HEK293 (cell line): ENCODE measurements at regions not wholly inside any gene's neighbourhood (a gene's known extent, or its start where the extent isn't known, plus 50 kb on each side); places are given as distances from the start of the nearest gene placed in this dataset.

ENCODE experiments used
- CTCF ChIA-PET: fragments of 350-600 bp; formaldehyde crosslinking; extraction: SDS; loops from one replicate; lab custom pipeline; 2021; ENCODE audit warnings: antibody characterized with exemption; lab: Yijun Ruan, JAX
- POLR2A ChIA-PET: fragments of 300-600 bp; formaldehyde crosslinking; extraction: SDS; loops from one replicate; lab custom pipeline; 2020; ENCODE audit warnings: antibody characterized with exemption, inconsistent platforms; lab: Yijun Ruan, JAX
- H3K27ac ChIP-seq: fragments of 200-500 bp; sonication (Bioruptor generic); 2 replicates; pipeline ENCODE4 v1.5.1; 2014; ENCODE audit warnings: low read depth, low read length, control low read depth, inconsistent platforms; ENCODE audit errors: extremely low read depth
- H3K36me3 ChIP-seq, 2 experiments: fragments of 200-500 bp in 1 of 2; sonication (Bioruptor generic) in 1 of 2; 1 replicate in 1 of 2; 2 replicates in 1 of 2; pipeline ENCODE4 v1.5.1; 2014 to 2017; ENCODE audit warnings: inconsistent platforms in 2 of 2, low read length in 2 of 2; ENCODE audit not compliant: control insufficient read depth in 2 of 2, insufficient read depth in 1 of 2
- H3K4me1 ChIP-seq: fragments of 200-500 bp; sonication (Bioruptor generic); 2 replicates; pipeline ENCODE4 v1.5.1; 2014; ENCODE audit warnings: mild to moderate bottlenecking, low read length, inconsistent platforms; ENCODE audit not compliant: control insufficient read depth, insufficient read depth
- H3K4me3 ChIP-seq: 2 replicates; pipeline ENCODE4 v1.5.1; 2011; ENCODE audit warnings: low read depth, mild to moderate bottlenecking, control low read depth, low read length, moderate library complexity
- H3K9me3 ChIP-seq: fragments of 200-500 bp; sonication (Bioruptor generic); 2 replicates; pipeline ENCODE4 v1.5.1; 2014; ENCODE audit warnings: low read depth, low read length, inconsistent platforms; ENCODE audit not compliant: control insufficient read depth, insufficient read depth
- GLI4 ChIP-seq: fragments of 450-650 bp; formaldehyde crosslinking; IDR thresholded peaks from 2 replicates; pipeline ENCODE4 v1.5.1; 2016; ENCODE audit warnings: missing biosample characterization, missing genetic modification characterization
- GLIS2 ChIP-seq: fragments of 450-650 bp; formaldehyde crosslinking; IDR thresholded peaks from 2 replicates; pipeline ENCODE4 v1.5.1; 2016; ENCODE audit warnings: missing biosample characterization, missing genetic modification characterization
- HIC1 ChIP-seq: fragments of 450-650 bp; formaldehyde crosslinking; IDR thresholded peaks from 2 replicates; pipeline ENCODE4 v1.5.1; 2016; ENCODE audit warnings: missing biosample characterization, missing genetic modification characterization
- HOXC10 ChIP-seq: sonication (generic); formaldehyde crosslinking; IDR thresholded peaks from 2 replicates; pipeline ENCODE4 v1.8.1; 2023; ENCODE audit warnings: mild to moderate bottlenecking, missing genetic modification reagents
- KLF9 ChIP-seq: fragments of 450-650 bp; formaldehyde crosslinking; IDR thresholded peaks from 2 replicates; pipeline ENCODE4 v1.5.1; 2016; ENCODE audit warnings: missing biosample characterization, missing genetic modification characterization, low read depth
- SCRT1 ChIP-seq: fragments of 450-650 bp; formaldehyde crosslinking; IDR thresholded peaks from 2 replicates; pipeline ENCODE4 v1.5.1; 2016; ENCODE audit warnings: missing biosample characterization, missing genetic modification characterization, borderline replicate concordance
- ZBTB48 ChIP-seq: fragments of 450-650 bp; formaldehyde crosslinking; IDR thresholded peaks from 2 replicates; pipeline ENCODE4 v1.5.1; 2016; ENCODE audit warnings: missing biosample characterization, missing genetic modification characterization
- ZIC2 ChIP-seq: fragments of 450-650 bp; formaldehyde crosslinking; IDR thresholded peaks from 2 replicates; pipeline ENCODE4 v1.5.1; 2016; ENCODE audit warnings: missing biosample characterization, missing genetic modification characterization
- ZNF140 ChIP-seq: fragments of 450-650 bp; formaldehyde crosslinking; IDR thresholded peaks from 2 replicates; pipeline ENCODE4 v1.5.1; 2016; ENCODE audit warnings: missing biosample characterization, missing genetic modification characterization
- ZNF16 ChIP-seq: fragments of 450-650 bp; formaldehyde crosslinking; IDR thresholded peaks from 2 replicates; pipeline ENCODE4 v1.5.1; 2016; ENCODE audit warnings: low read depth, missing biosample characterization, missing genetic modification characterization
- ZNF175 ChIP-seq: fragments of 450-650 bp; formaldehyde crosslinking; IDR thresholded peaks from 2 replicates; pipeline ENCODE4 v1.5.1; 2016; ENCODE audit warnings: missing biosample characterization, missing genetic modification characterization
- ZNF561 ChIP-seq: fragments of 450-650 bp; IDR thresholded peaks from 2 replicates; pipeline ENCODE4 v1.5.1; 2018; ENCODE audit warnings: missing biosample characterization, missing genetic modification characterization, borderline replicate concordance
- ZNF624 ChIP-seq: fragments of 450-650 bp; formaldehyde crosslinking; IDR thresholded peaks from 2 replicates; pipeline ENCODE4 v1.5.1; 2017; ENCODE audit warnings: missing biosample characterization, missing genetic modification characterization
- ZNF785 ChIP-seq: fragments of 450-650 bp; formaldehyde crosslinking; IDR thresholded peaks from 2 replicates; pipeline ENCODE4 v1.5.1; 2016; ENCODE audit warnings: missing biosample characterization, missing genetic modification characterization
- ZNF830 ChIP-seq: fragments of 450-650 bp; IDR thresholded peaks from 2 replicates; pipeline ENCODE4 v1.5.0; 2018; ENCODE audit warnings: missing biosample characterization, missing genetic modification characterization, low read depth, mild to moderate bottlenecking, moderate library complexity
- ZSCAN5A ChIP-seq: fragments of 450-650 bp; formaldehyde crosslinking; IDR thresholded peaks from 2 replicates; pipeline ENCODE4 v1.5.1; 2016; ENCODE audit warnings: missing biosample characterization, missing genetic modification characterization
- TF ChIP-seq, protein P1 (sequence below): fragments of 450-650 bp; formaldehyde crosslinking; IDR thresholded peaks from 2 replicates; pipeline ENCODE4 v1.5.1; 2016; ENCODE audit warnings: missing biosample characterization, missing genetic modification characterization
- TF ChIP-seq, protein P2 (sequence below): fragments of 450-650 bp; formaldehyde crosslinking; conservative IDR thresholded peaks from 2 replicates; pipeline ENCODE4 v1.5.1; 2016; ENCODE audit warnings: low read depth, missing biosample characterization, missing genetic modification characterization
- TF ChIP-seq, protein P3 (sequence below): fragments of 450-650 bp; formaldehyde crosslinking; IDR thresholded peaks from 2 replicates; pipeline ENCODE4 v1.5.1; 2016; ENCODE audit warnings: missing biosample characterization, missing genetic modification characterization

- no peaks in the 10 kb centered on the region for H3K4me1 ChIP-seq
- no peaks in the 10 kb centered on the region for H3K36me3 ChIP-seq
- H3K27ac ChIP-seq: no peak overlapping the region
- no peaks in the 10 kb centered on the region for H3K9me3 ChIP-seq
- H3K4me3 ChIP-seq: no peak overlapping the region
- no peak for TF ChIP-seq ZNF16 (tag by site-specific recombination)
- TF ChIP-seq, protein P1, sequence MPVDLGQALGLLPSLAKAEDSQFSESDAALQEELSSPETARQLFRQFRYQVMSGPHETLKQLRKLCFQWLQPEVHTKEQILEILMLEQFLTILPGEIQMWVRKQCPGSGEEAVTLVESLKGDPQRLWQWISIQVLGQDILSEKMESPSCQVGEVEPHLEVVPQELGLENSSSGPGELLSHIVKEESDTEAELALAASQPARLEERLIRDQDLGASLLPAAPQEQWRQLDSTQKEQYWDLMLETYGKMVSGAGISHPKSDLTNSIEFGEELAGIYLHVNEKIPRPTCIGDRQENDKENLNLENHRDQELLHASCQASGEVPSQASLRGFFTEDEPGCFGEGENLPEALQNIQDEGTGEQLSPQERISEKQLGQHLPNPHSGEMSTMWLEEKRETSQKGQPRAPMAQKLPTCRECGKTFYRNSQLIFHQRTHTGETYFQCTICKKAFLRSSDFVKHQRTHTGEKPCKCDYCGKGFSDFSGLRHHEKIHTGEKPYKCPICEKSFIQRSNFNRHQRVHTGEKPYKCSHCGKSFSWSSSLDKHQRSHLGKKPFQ (tag by site-specific recombination): no peak
- no peak for TF ChIP-seq ZNF830
- TF ChIP-seq GLIS2: no peak
- TF ChIP-seq KLF9 (tag by site-specific recombination): no peak
- no peak for TF ChIP-seq HIC1 (tag by site-specific recombination)
- no peak for TF ChIP-seq ZNF140 (tag by site-specific recombination)
- TF ChIP-seq ZIC2 (tag by site-specific recombination): no peak
- no peak for TF ChIP-seq ZBTB48
- TF ChIP-seq, protein P2, sequence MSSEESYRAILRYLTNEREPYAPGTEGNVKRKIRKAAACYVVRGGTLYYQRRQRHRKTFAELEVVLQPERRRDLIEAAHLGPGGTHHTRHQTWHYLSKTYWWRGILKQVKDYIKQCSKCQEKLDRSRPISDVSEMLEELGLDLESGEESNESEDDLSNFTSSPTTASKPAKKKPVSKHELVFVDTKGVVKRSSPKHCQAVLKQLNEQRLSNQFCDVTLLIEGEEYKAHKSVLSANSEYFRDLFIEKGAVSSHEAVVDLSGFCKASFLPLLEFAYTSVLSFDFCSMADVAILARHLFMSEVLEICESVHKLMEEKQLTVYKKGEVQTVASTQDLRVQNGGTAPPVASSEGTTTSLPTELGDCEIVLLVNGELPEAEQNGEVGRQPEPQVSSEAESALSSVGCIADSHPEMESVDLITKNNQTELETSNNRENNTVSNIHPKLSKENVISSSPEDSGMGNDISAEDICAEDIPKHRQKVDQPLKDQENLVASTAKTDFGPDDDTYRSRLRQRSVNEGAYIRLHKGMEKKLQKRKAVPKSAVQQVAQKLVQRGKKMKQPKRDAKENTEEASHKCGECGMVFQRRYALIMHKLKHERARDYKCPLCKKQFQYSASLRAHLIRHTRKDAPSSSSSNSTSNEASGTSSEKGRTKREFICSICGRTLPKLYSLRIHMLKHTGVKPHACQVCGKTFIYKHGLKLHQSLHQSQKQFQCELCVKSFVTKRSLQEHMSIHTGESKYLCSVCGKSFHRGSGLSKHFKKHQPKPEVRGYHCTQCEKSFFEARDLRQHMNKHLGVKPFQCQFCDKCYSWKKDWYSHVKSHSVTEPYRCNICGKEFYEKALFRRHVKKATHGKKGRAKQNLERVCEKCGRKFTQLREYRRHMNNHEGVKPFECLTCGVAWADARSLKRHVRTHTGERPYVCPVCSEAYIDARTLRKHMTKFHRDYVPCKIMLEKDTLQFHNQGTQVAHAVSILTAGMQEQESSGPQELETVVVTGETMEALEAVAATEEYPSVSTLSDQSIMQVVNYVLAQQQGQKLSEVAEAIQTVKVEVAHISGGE (tag by site-specific recombination): no peak
- TF ChIP-seq, protein P3, sequence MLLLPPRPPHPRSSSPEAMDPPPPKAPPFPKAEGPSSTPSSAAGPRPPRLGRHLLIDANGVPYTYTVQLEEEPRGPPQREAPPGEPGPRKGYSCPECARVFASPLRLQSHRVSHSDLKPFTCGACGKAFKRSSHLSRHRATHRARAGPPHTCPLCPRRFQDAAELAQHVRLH (tag by site-specific recombination): no peak
- TF ChIP-seq SCRT1: no peak
- TF ChIP-seq ZNF175 (tag by site-specific recombination): no peak
- no peak for TF ChIP-seq ZSCAN5A
- TF ChIP-seq GLI4 (tag by site-specific recombination): no peak
- no peak for TF ChIP-seq ZNF785 (tag by site-specific recombination)
- TF ChIP-seq HOXC10 (CRISPR knock-in tag): no peak
- no peak for TF ChIP-seq ZNF561 (tag by site-specific recombination)
- no peak for TF ChIP-seq ZNF624 (tag by site-specific recombination)
- ChIA-PET CTCF (interaction anchor here (0.9 kb wide), 1 partner anchor 877 kb away, joined by 3 read pairs; no protein-coding TSS in a partner anchor), POLR2A (no interaction called here)
Observed at GRCh38 chr14:53470351-53471043, 317.4 kb upstream of the DDHD1 start.
